Amniotic epithelial cell (primary cell): ENCODE measurements at regions not wholly inside any gene's neighbourhood (a gene's known extent, or its start where the extent isn't known, plus 50 kb on each side); places are given as distances from the start of the nearest gene placed in this dataset.
"Not testable (repeated sequence)": the region's sequence is repeated elsewhere in the genome, so short reads cannot be mapped to it uniquely, and the experiment has no call there.

Experiments
- DNase-seq: peaks from one replicate; pipeline ENCODE4 v3.0.0-alpha.2; 2010; ENCODE audit warnings: low read depth

DNA sequence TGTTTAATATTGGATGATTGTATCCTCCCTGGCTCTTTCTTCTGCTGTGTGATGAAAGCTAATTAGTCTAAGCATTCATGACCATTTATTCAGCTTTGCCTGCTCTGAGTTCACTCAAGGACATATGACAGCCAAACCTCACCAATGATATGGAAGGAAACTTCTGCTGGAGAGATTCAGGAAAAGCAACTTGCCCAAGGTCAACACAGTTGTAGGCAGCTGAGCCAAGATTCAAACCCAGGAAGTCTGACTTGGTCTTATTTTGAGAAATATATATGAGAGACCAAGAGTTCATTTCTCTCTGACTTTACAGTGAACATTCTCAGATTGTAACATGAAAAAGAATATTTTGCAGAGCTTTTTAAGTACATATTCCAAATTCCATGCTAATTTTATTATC is 1588.5 kb upstream of the PIK3C3 start:
- DNase-seq, result peak; percentile 7

GRCh38 chr18:40365526-40365925 is 1589.5 kb upstream of the PIK3C3 start:
- peak; percentile 58 for DNase-seq

DNA sequence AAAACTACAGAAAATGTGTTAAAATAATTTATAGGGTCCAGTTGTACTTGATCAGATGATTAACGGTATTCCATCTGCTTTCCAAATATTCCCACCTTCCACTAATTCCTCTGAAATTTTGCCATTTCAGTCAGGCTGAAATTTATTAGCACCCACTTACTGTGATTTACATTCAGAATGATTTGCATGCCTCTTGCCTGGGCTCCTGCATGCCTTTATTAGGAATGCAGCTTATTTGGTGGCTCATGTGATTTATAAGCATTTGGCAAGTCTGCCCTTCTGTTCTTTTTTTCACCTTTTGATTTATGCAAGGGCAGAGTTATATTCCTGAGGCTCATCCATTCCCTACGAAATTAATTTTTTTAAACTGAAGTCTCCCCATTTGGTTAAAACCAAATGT is 1594.5 kb upstream of the PIK3C3 start:
- DNase-seq, result no peak

DNA sequence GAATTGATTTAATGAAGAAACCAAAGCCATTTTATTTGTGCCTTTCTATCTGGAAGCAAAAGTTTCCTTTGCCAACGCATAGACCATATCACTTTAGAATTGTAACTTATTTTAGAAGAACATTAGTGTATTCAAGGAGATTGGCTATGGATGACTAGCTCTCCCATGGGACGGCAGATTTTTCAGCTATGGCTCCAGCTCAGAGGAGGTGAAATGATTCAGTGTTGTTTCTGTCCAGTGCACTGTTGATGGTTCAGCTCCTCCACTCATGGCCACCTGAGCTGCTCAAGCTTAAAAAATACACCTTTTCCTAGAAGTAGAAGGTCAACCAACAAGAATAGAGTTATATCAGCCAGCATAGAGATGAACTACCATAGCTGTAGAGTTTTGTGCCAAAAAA is 1597.5 kb upstream of the PIK3C3 start:
- DNase-seq, result no peak

DNA sequence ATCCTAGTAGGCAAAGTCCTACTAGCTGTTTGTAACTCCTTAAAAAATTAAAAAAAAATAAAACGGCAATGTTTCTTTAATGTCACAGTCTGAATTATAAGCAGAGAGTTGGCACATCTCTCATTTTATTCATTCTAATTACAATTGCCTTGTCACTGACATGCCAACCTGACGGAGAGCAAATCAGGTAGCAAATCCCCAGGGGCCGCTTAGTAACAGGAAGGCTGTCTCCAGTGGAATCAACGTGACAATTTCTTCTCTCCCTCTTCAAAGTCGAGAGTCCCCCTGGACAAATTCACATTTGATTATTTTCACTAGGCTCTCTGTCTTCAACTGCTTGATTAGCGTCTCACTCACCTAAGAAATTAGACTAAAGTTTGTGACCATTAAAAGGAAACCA is 1598.9 kb upstream of the PIK3C3 start:
- no peak for DNase-seq

GRCh38 chr18:40355726-40356125 is 1599.3 kb upstream of the PIK3C3 start:
- DNase-seq, result peak; percentile 24

DNA sequence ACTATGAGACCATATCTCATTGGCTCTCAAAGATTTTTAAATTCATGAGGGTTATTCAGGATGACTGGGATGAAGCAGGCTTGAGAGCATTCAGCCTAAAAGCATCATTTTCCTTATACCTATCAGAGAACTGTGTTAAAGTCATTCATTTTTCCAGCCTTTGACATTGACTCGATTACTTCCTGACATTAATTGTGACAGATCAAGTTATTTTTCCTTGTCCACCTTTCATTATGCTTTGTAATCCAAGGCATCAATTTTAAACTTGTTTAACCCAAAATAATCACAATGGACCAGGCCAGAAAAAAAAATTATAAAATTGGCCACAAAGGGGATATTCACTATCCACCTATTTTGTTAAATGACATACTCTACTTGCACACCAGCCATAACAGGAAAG is 1606.8 kb upstream of the PIK3C3 start:
- DNase-seq, result no peak

DNA sequence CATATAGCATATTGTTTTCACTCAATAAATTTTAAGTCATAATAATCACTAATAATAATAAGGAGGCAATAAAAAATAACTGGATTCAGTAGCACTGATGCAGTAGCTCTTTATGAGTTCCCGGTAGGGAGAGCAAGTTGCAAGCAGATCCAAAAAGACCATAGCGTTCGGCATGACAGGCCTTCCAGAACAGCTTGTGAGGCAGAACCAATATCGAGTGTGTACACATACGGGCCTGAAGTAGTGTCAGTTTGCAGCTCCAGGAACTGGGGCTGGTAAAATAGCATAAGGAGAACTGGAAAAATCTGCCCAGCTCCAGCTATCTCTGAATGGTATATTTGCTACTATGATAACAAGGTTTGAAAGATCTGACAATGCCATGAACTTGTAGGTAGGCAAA is 1607.8 kb upstream of the PIK3C3 start:
- DNase-seq, result no peak

DNA sequence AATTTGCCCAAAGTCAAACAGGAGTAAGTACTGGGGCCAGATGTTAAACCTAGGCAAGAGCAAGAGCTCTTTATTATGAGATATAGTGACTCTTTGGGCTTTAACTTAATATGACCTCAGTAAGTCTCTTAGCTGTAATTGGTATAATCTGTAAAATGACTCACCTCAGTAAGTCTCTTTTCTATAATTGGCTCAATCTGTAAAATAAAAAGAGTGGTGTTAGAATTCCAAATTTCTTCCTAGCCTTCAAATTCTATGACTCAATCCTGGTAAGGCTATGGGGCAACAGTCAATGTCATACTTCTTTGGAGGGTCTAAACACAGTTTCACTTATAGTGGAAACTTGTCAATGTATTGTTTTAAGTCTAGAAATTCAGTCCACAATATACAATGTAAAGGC is 1608.9 kb upstream of the PIK3C3 start:
- DNase-seq, result no peak

DNA sequence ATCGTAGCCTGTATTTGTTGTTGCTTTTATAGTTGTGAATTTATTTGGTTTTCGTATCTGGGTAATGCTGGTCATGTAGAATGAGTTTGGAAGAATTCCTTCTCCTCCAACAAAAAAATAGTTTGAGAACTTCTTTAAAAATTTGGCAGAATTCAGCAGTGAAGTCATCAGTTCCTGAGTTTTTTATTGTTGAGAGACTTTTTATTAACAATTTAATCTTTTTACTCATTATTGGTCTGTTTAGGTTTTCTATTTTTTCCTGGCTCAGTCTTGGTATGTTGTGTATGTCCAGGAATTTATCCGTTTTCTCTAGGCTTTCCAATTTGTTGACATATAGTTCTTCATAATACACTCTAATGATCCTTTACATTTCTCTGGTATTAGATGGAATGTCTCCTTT is 1613.3 kb upstream of the PIK3C3 start:
- no peak for DNase-seq

GRCh38 chr18:40338284-40338683 is 1616.8 kb upstream of the PIK3C3 start:
- DNase-seq, result no peak

DNA sequence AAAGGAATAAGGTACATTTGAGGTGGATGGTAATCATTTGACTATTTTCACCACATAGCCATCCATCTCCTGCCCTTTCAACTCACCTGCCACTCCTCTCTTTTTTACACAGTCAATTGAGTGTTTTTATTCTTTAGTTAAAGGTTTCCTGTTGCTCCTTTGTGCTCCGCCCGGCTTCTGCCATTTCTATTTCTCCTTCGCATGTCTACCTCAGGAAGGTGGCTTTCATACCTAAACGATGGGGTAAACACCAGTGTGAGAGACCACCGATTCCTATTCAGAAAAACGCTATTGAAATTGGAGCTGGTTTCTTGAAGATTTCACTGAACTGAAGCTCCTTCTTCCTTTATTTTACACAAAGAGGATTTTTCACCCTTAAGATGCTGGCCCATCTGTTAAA is 1628.0 kb upstream of the PIK3C3 start:
- DNase-seq, result no peak

GRCh38 chr18:40325988-40326387 is 1629.0 kb upstream of the PIK3C3 start:
- no peak for DNase-seq

DNA sequence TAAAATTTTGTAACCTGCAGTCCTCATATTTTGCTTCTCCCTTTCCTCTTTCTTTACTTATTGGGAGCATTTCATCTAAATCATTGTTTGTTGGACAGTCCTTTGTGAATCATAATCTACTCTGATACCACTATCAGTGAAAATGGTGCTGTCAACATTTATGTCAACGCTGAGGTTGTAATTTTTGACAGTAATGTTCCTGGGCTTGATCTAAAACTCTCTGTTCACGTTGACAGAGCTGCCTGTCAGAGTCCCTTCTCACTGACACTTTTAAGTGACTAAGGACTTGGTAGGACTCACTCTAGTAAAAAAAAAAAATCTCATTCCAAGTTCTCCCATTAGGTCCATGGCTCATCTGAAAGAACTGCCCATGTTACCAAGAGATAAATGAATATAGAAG is 1640.8 kb upstream of the PIK3C3 start:
- no peak for DNase-seq

- peak; percentile 7 for DNase-seq
Observed at GRCh38 chr18:40313030-40313642, 1641.9 kb upstream of the PIK3C3 start.

DNA sequence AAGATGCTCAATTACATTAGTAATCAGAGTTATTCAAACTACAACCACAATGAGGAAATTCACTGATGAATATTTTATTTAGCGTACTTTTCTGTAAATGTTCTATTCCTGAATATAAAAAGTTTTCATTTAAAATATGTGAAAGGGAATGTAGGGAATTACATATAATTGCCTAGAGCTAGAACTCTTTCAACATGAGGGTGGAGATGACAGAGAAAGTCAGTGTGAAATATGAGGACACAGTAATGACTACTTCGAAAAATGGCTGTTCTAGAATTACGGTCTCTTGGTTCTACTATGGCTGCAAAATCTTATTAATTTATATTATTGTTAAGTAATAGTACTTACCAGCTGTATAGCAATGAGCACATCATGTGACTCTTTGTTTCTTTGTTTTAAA is 1647.4 kb upstream of the PIK3C3 start:
- no peak for DNase-seq

DNA sequence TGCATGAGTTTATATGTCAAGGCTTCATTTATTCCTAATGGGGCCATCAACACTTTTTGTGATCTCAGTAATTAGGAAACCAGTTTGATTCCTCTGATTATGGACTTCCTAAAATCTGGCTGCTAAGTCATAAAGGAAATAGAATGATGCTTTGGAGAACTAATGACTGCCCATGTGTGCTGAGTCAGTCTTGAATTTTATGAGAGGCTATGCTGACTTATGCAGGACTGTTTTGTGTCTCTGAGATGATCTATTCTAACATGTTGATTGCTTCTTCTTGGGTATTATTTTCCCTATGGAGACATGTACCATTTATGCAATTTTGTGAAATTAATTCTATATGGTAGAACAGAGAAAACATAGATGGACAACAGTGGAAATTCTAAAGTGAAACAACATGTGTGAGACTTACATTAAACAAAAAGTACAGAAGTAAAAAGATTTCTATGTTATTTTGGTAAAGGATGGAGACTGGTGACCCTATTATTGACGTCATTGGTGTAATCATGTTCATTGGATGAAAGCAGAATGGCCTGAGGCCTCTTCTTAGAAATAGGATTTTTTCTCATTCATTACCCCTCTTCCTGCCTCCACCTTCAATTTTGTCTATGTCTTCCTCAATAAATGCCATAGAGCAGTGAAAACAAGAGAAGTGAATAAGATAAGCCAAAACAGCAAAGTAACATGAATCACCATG is 1658.2 kb upstream of the PIK3C3 start:
- no peak for DNase-seq

DNA sequence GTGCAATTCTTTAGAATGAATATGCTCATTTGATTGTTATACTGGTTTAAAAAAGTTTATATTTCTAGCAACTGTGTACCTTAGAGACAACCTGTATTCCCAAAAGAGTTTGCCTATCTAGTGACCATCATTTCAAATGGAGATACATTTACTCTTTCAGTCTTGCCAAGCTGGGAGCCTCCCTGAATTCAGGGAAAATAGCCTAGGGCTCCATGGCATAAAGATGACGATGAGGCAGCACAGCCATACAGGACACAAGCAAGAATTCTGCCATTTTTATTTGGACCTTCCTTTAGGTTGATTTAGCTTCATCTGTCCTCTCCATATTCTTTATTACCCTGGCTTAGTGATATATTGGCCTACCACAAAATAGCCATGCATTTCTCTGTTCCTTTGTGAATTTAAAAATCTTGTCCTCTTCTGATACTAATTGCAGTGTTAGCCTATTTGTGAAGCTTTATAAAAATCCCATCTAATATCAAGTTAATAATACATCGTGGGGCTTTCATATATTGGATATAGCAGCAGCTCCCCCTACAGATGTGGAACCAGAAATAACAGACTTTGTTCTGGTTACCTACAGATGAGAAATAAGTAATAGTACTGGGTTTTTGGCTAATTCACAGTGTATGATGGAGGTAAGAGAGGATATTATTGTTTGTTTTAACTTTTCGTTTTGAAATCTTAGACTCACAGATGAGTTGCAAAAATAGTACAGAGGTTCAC is 1661.9 kb upstream of the PIK3C3 start:
- DNase-seq, result peak; percentile 21

GRCh38 chr18:40283560-40283959 is 1671.5 kb upstream of the PIK3C3 start:
- DNase-seq, result peak; percentile 5

DNA sequence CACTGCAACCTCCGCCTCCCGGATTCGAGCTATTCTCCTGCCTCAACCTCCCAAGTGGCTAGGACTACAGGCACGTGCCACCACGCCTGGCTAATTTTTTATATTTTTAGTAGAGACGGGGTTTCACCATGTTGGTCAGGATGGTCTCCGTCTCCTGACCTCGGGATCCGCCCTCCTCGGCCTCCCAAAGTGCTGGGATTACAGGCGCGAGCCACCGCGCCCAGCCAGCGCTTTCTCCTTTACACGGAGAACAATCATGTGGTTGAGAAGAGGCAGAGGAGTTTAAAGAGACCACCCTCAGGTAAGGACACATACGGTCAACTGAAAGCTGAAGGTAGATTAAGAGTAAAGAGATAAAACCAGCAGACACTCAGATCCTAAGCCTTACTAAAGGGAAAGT is 1673.7 kb upstream of the PIK3C3 start:
- not testable (repeated sequence) for DNase-seq

- DNase-seq, result peak; percentile 13
Observed at GRCh38 chr18:40274618-40275196, 1680.3 kb upstream of the PIK3C3 start.

DNA sequence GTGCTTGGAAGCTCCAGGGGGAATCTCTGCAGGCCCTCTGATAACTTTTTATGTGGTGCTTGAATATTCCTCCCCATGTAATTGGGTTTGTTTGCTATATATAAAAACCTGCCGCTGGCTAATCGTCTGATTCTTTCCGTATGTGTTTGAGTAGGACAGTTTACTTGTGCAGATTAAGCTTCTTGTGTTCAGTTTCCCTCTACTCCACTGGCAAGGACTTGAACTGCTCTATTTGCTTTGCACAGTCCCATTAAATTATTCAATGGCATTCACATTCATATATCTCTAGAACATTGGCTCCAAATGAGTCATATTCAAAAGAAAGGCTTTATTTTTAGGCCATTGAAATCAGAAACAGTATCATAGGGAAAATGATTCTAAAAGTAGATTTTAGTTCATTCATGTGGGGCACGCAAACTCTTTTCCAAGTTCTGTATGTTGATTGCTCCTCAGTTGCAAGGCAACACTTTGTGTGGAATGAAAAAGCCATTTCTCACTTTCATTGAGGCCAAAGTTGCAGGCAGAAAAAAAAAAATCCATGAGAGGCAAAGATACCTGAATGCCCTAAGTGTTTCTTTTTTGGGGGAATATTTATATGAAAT is 1682.3 kb upstream of the PIK3C3 start:
- DNase-seq, result no peak
